CD4-positive, CD25-positive, alpha-beta regulatory T cell (primary cell): ENCODE measurements at regions not wholly inside any gene's neighbourhood (a gene's known extent, or its start where the extent isn't known, plus 50 kb on each side); places are given as distances from the start of the nearest gene placed in this dataset.
"Not testable (repeated sequence)": the region's sequence is repeated elsewhere in the genome, so short reads cannot be mapped to it uniquely, and the experiment has no call there.

Experiments
- ATAC-seq, 2 donors: fragments of 150-1000 bp; cut with Tn5 transposase; one replicate each; pipeline ENCODE4 v1.10.0; 2021; ENCODE audit warnings: low read depth in 2 of 2, moderate number of reproducible peaks in 2 of 2, moderate library complexity in 1 of 2
- DNase-seq, 3 donors: peaks; one replicate each; pipeline versions ENCODE4 v3.0.0 to v3.0.0-alpha.2; 2012 to 2022; ENCODE audit warnings: mixed read lengths in 1 of 3
- H3K27ac ChIP-seq: one replicate; pipeline ENCODE4 v1.7.0; 2013; ENCODE audit warnings: mild to moderate bottlenecking, low read length; ENCODE audit not compliant: insufficient read depth, poor library complexity, severe bottlenecking
- H3K27me3 ChIP-seq: one replicate; pipeline ENCODE4 v1.7.0; 2013; ENCODE audit warnings: low read length; ENCODE audit not compliant: control insufficient read depth, insufficient read depth
- H3K36me3 ChIP-seq: one replicate; pipeline ENCODE4 v1.7.0; 2013; ENCODE audit warnings: mild to moderate bottlenecking, low read length, moderate library complexity; ENCODE audit not compliant: control insufficient read depth, insufficient read depth
- H3K4me1 ChIP-seq: 2 replicates; pipeline ENCODE4 v1.7.0; 2013; ENCODE audit warnings: mild to moderate bottlenecking, low read length; ENCODE audit not compliant: insufficient read depth, control insufficient read depth, poor library complexity, severe bottlenecking
- H3K4me3 ChIP-seq: one replicate; pipeline ENCODE4 v1.7.0; 2013; ENCODE audit warnings: low read depth, mild to moderate bottlenecking, low read length, moderate library complexity
- H3K9me3 ChIP-seq, 2 experiments: 1 replicate in 1 of 2; 2 replicates in 1 of 2; pipeline ENCODE4 v1.7.0; 2013; ENCODE audit warnings: low read length in 2 of 2, mild to moderate bottlenecking in 1 of 2, moderate library complexity in 1 of 2; ENCODE audit not compliant: control insufficient read depth in 2 of 2
- H3K27ac Mint-ChIP-seq, 3 donors: one replicate each; pipeline ENCODE4 v1.8.0; 2020 to 2022; ENCODE audit warnings: mild to moderate bottlenecking in 3 of 3, mixed read lengths in 3 of 3, moderate library complexity in 2 of 3
- H3K27me3 Mint-ChIP-seq: one replicate; pipeline ENCODE4 v1.8.0; 2022; ENCODE audit warnings: mild to moderate bottlenecking, mixed read lengths
- H3K36me3 Mint-ChIP-seq: one replicate; pipeline ENCODE4 v1.8.0; 2020; ENCODE audit warnings: mixed read lengths
- H3K4me1 Mint-ChIP-seq, 4 donors: one replicate each; pipeline ENCODE4 v1.8.0; 2020 to 2022; ENCODE audit warnings: mixed read lengths in 4 of 4, mild to moderate bottlenecking in 1 of 4
- H3K4me3 Mint-ChIP-seq, 4 donors: one replicate each; pipeline ENCODE4 v1.8.0; 2020 to 2022; ENCODE audit warnings: mild to moderate bottlenecking in 4 of 4, mixed read lengths in 4 of 4, moderate library complexity in 3 of 4
- H3K9me3 Mint-ChIP-seq, 7 donors: one replicate each; pipeline ENCODE4 v1.8.0; 2020 to 2022; ENCODE audit warnings: mixed read lengths in 7 of 7, mild to moderate bottlenecking in 3 of 7, moderate library complexity in 2 of 7

DNA sequence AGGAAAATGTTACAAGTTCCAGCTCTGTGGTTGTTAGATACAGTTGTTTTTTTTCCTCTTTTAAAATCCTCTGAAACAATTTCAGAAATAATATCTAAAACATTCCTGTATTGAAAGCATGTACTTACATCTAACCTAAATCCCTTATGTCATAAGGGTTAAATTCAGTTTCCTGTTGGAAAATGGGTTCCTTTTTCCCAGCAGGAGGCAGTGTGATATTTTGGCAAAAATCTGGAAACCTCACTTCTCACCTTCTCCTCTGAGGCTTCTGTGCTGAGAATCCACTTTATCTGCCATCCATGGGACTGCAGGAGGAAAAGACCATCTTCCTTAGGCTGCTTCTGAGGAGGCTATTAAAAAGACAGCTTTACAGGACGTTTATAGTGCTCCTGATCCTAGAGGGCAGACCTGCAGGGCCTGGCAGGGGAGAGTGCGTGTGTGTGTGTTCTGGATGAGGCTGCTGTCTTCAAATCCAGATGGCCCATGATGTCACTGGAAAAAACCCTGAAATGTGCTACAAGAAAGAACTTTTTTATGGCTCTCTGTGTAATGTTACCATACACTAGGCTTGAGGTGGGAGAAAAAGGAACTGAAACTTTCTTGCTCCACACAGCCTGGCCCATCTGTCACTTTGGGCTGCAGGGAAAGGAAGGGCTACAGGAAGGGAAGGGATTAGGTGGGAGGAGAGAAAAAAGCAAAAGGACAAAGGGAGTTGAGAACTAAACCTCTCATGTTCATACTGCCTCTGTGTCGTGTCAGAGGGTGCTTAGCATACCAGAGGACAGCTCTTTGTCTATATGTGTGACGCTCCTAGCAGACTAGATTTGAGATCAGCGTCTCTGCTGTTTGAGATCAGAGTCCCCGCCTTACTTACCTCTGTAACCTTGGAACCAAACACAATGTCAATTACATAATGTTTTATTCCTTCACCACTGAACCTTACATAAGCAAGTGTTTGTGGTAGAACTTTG, 379.2 kb upstream of the SPAG17 start:
- no peaks in the 10 kb centered on the region for H3K27me3 ChIP-seq
- no peaks in the 10 kb centered on the region for H3K36me3 ChIP-seq
- H3K4me3 ChIP-seq, result no peak overlapping the region
- H3K4me1 Mint-ChIP-seq, result no peaks in the 10 kb centered on the region
- no peaks in the 10 kb centered on the region for H3K27me3 Mint-ChIP-seq
- no peaks in the 10 kb centered on the region for H3K36me3 Mint-ChIP-seq
- ATAC-seq (no peak), DNase-seq (no peak)
- no peak overlapping the region for H3K27ac Mint-ChIP-seq
- no peak overlapping the region for H3K4me3 Mint-ChIP-seq
- H3K27ac ChIP-seq, result no peak overlapping the region
- H3K9me3 Mint-ChIP-seq, result peaks cover 0 to 3% (median 0%) of the 10 kb centered on the region in 7 donors
- H3K9me3 ChIP-seq, result no peaks in the 10 kb centered on the region
- no peaks in the 10 kb centered on the region for H3K4me1 ChIP-seq

DNA sequence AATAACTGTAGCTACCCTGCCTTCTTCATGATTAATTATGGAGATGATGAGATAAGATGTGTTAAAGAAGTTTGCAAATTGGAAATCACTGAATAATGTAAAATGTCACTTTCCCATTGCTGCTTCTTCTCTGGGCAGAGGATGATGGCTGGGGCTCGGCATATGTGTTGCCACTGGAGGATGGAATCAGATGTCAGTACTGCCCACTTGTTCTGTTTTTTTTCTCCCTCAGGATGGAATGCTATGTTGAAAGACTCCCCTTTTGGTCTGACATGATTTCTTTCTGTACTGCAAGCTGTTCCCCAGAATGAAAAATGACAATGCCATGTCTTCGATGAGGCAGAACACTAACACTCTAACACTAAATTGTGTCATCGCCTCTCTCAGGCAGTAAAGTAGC, 373.9 kb upstream of the SPAG17 start:
- Mint-ChIP-seq H3K4me3 (no peak overlapping the region), H3K4me1 (no peaks in the 10 kb centered on the region), H3K27me3 (no peaks in the 10 kb centered on the region), H3K9me3 (peaks cover 0 to 7% (median 0%) of the 10 kb centered on the region in 7 donors), H3K36me3 (no peaks in the 10 kb centered on the region), H3K27ac (no peak overlapping the region)
- H3K36me3 ChIP-seq, result no peaks in the 10 kb centered on the region
- no peaks in the 10 kb centered on the region for H3K27me3 ChIP-seq
- H3K4me1 ChIP-seq, result no peaks in the 10 kb centered on the region
- H3K4me3 ChIP-seq, result no peak overlapping the region
- H3K9me3 ChIP-seq, result no peaks in the 10 kb centered on the region
- no peak overlapping the region for H3K27ac ChIP-seq
- DNase-seq (no peak), ATAC-seq (no peak)

GRCh38 chr1:118556936-118557335, 371.9 kb upstream of the SPAG17 start:
- no peaks in the 10 kb centered on the region for H3K27me3 ChIP-seq
- Mint-ChIP-seq H3K4me1 (no peaks in the 10 kb centered on the region), H3K27ac (no peak overlapping the region), H3K27me3 (no peaks in the 10 kb centered on the region), H3K36me3 (no peaks in the 10 kb centered on the region), H3K4me3 (no peak overlapping the region), H3K9me3 (peaks cover 0 to 21% (median 2%) of the 10 kb centered on the region in 7 donors)
- no peak overlapping the region for H3K27ac ChIP-seq
- ATAC-seq (no peak), DNase-seq (no peak)
- H3K4me1 ChIP-seq, result no peaks in the 10 kb centered on the region
- no peak overlapping the region for H3K4me3 ChIP-seq
- H3K36me3 ChIP-seq, result no peaks in the 10 kb centered on the region
- H3K9me3 ChIP-seq, result no peaks in the 10 kb centered on the region

GRCh38 chr1:118555638-118556037, 370.6 kb upstream of the SPAG17 start:
- Mint-ChIP-seq H3K4me3 (no peak overlapping the region), H3K27me3 (no peaks in the 10 kb centered on the region), H3K27ac (no peak overlapping the region)

GRCh38 chr1:118535901-118536300, 350.9 kb upstream of the SPAG17 start:
- peaks cover 0 to 11% (median 3%) of the 10 kb centered on the region in 7 donors for H3K9me3 Mint-ChIP-seq
- no peaks in the 10 kb centered on the region for H3K9me3 ChIP-seq
- no peaks in the 10 kb centered on the region for H3K4me1 Mint-ChIP-seq
- H3K27ac ChIP-seq, result no peak overlapping the region
- H3K27me3 Mint-ChIP-seq, result no peaks in the 10 kb centered on the region
- H3K4me1 ChIP-seq, result no peaks in the 10 kb centered on the region
- DNase-seq (no peak), ATAC-seq (no peak)
- H3K27ac Mint-ChIP-seq, result no peak overlapping the region
- H3K36me3 Mint-ChIP-seq, result no peaks in the 10 kb centered on the region
- H3K36me3 ChIP-seq, result no peaks in the 10 kb centered on the region
- no peaks in the 10 kb centered on the region for H3K27me3 ChIP-seq
- H3K4me3 ChIP-seq, result no peak overlapping the region
- H3K4me3 Mint-ChIP-seq, result no peak overlapping the region

More at GRCh38 chr1:118555638-118556037, 370.6 kb upstream of the SPAG17 start:
- Histone ChIP-seq H3K4me1 (no peaks in the 10 kb centered on the region), H3K27ac (no peak overlapping the region), H3K27me3 (no peaks in the 10 kb centered on the region), H3K36me3 (no peaks in the 10 kb centered on the region), H3K4me3 (no peak overlapping the region), H3K9me3 (peaks cover 0 to 2% of the 10 kb centered on the region in 2 experiments)
- H3K36me3 Mint-ChIP-seq, result no peaks in the 10 kb centered on the region
- no peak for ATAC-seq
- H3K9me3 Mint-ChIP-seq, result peaks cover 0 to 25% (median 4%) of the 10 kb centered on the region in 7 donors
- no peaks in the 10 kb centered on the region for H3K4me1 Mint-ChIP-seq
- no peak for DNase-seq

DNA sequence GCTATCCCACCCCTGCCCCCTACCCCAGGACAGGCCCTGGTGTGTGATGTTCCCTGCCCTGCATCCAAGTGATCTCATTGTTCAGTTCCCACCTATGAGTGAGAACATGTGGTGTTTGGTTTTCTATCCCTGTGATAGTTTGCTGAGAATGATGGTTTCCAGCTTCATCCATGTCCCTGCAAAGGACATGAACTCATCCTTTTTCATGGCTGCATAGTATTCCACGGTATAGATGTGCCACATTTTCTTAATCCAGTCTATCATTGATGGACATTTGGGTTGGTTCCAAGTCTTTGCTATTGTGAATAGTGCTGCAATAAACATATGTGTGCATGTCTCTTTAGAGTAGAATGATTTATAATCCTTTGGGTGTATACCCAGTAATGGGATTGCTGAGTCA, 326.9 kb upstream of the SPAG17 start:
- not testable (repeated sequence) for H3K27me3 Mint-ChIP-seq, ATAC-seq, H3K27ac ChIP-seq, H3K36me3 ChIP-seq, H3K4me3 ChIP-seq, H3K36me3 Mint-ChIP-seq, H3K4me3 Mint-ChIP-seq, H3K27me3 ChIP-seq, H3K4me1 Mint-ChIP-seq, H3K4me1 ChIP-seq, H3K9me3 ChIP-seq, DNase-seq, H3K27ac Mint-ChIP-seq
- H3K9me3 Mint-ChIP-seq, result peaks cover 0 to 25% (median 8%) of the 10 kb centered on the region in 7 donors

- Mint-ChIP-seq H3K27me3 (no peaks in the 10 kb centered on the region), H3K4me3 (no peak overlapping the region)
Measured at GRCh38 chr1:118504867-118505266, 319.8 kb upstream of the SPAG17 start.

DNA sequence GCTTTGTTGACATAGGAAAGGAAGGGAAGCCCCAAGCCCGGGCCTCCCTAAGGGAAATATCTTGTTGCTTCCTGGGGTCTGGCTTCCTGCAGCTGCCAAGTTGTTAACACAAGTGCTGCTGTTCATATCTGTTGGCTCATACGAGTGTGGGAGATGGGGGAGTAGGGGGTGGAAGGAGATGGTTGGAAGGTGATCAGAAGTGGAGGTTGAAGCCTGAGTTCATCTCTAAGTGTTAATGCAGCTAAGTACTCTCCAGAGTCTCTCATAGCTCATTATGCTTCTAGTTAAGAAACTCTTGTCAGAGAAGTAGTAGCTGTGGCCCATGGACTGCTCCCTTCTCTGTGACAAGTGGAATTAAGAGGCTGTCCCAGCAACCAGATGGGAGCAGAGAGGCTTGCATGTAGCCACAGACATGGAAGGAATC, 319.2 kb upstream of the SPAG17 start:
- Histone ChIP-seq H3K9me3 (no peaks in the 10 kb centered on the region), H3K4me1 (no peaks in the 10 kb centered on the region), H3K4me3 (no peak overlapping the region), H3K36me3 (no peaks in the 10 kb centered on the region), H3K27me3 (no peaks in the 10 kb centered on the region), H3K27ac (no peak overlapping the region)
- Mint-ChIP-seq H3K36me3 (no peaks in the 10 kb centered on the region), H3K27me3 (no peaks in the 10 kb centered on the region), H3K4me1 (no peaks in the 10 kb centered on the region), H3K4me3 (no peak overlapping the region), H3K9me3 (peaks cover 1 to 14% (median 4%) of the 10 kb centered on the region in 7 donors), H3K27ac (no peak overlapping the region)
- ATAC-seq (no peak), DNase-seq (no peak)

More at GRCh38 chr1:118504867-118505266, 319.8 kb upstream of the SPAG17 start:
- Histone ChIP-seq H3K27me3 (no peaks in the 10 kb centered on the region), H3K4me1 (no peaks in the 10 kb centered on the region), H3K36me3 (no peaks in the 10 kb centered on the region), H3K27ac (no peak overlapping the region), H3K4me3 (no peak overlapping the region), H3K9me3 (no peaks in the 10 kb centered on the region)
- no peak overlapping the region for H3K27ac Mint-ChIP-seq
- DNase-seq (no peak), ATAC-seq (no peak)
- no peaks in the 10 kb centered on the region for H3K4me1 Mint-ChIP-seq
- H3K36me3 Mint-ChIP-seq, result no peaks in the 10 kb centered on the region
- peaks cover 1 to 14% (median 4%) of the 10 kb centered on the region in 7 donors for H3K9me3 Mint-ChIP-seq
